ENCODE measurements at regions not wholly inside any gene's neighbourhood (a gene's known extent, or its start where the extent isn't known, plus 50 kb on each side); places are given as distances from the start of the nearest gene placed in this dataset.

DNA sequence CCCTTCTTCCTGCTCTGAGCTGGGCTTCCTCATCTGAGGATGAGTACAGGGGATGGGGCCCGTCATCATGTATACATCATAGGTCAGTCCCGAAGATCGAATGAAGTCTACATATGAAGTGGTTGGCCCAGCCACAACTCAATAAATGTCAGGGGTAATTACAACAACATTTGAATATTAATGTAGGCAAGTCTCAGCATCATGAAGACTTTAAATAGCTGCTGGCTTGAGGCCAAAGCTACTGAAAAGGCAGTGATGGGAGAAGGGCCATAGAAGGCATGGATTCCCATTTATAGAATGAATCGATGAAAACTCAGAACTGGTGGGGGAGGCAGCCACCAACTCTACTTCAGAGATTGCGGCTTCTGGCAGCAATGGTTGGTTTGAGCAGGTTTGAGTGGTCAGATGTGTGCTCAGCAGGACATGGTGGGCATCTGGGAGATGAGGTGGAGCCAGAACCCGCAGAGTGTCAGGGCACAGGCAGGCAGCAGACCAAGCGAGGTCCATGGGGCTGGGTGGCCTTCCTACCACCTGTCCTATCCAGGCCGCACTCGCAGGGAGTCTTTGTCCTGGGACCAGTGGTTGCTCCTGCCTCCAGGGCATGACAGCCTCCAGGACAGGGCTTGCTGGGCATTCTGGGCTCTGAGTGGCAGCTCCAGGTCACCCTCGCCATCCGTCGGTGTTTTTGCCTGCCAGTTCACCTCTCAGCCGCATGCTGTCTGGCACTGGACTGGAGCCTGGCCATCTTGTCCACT lies 919.1 kb downstream of the TBC1D22A start:
- DNase-seq (ENCODE audit: low read depth) = no peak
- TF ChIP-seq CTCF (IDR thresholded peaks at IDR 0.05; ENCODE audit: insufficient read depth, low read depth, low read length, missing control alignments) = no peak
- no peak overlapping the region for H3K4me3 ChIP-seq (ENCODE audit: low read length)

- no peak for TF ChIP-seq CTCF (IDR thresholded peaks at IDR 0.05; ENCODE audit: insufficient read depth, low read depth, low read length, missing control alignments)
- DNase-seq (ENCODE audit: low read depth) = no peak
- no peak overlapping the region for H3K4me3 ChIP-seq (ENCODE audit: low read length)
These were observed 916.3 kb downstream of the TBC1D22A start for GRCh38 chr22:47678636-47679287.

- TF ChIP-seq CTCF (IDR thresholded peaks at IDR 0.05; ENCODE audit: insufficient read depth, low read depth, low read length, missing control alignments) = no peak
- no peak for DNase-seq (ENCODE audit: low read depth)
- H3K4me3 ChIP-seq (ENCODE audit: low read length) = no peak overlapping the region
These were observed 915.6 kb downstream of the TBC1D22A start for GRCh38 chr22:47678048-47678447.

DNA sequence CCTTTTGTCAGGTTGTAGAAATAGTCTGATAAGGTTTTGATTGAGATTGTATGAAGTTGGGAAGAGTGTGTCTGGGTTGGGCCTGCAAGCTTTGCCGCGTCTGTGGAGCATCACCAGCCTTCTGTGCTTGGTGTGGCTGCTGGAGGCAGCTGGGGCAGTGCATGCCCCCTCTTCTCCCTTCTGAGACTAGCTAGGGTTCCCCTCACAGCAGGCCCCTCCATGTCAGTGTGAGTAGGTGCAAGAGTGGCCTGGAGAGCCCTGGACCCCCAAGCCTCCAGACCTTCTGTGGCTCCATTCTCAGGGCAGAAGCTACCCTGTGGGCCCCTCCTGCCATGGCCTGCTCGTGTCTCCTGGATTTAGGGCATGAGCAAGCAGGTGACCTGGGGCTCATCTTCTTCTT lies 914.2 kb downstream of the TBC1D22A start:
- no peak for DNase-seq (ENCODE audit: low read depth)
- no peak overlapping the region for H3K4me3 ChIP-seq (ENCODE audit: low read length)
- TF ChIP-seq CTCF (IDR thresholded peaks at IDR 0.05; ENCODE audit: insufficient read depth, low read depth, low read length, missing control alignments) = no peak

DNA sequence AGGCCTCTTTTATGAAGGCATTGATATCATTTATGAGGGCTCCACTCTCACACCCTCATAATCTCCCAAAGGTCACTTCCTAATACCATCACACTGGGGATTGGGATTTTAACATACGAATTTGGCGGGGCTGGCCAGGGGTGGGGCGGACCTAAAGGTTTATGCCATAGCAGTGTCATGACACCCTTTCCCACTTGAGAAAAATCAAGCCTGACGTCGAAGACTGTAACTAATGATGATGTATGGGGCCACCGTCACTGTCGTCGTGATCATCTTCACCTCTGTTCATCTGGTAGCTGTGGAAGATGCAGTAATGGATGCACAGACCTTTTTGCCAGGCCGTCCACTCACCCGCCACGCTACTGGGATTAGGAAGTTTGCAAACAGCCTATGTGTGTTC lies 912.1 kb downstream of the TBC1D22A start:
- no peak overlapping the region for H3K4me3 ChIP-seq (ENCODE audit: low read length)
- TF ChIP-seq CTCF (IDR thresholded peaks at IDR 0.05; ENCODE audit: insufficient read depth, low read depth, low read length, missing control alignments) = no peak
- DNase-seq (ENCODE audit: low read depth) = no peak

DNA sequence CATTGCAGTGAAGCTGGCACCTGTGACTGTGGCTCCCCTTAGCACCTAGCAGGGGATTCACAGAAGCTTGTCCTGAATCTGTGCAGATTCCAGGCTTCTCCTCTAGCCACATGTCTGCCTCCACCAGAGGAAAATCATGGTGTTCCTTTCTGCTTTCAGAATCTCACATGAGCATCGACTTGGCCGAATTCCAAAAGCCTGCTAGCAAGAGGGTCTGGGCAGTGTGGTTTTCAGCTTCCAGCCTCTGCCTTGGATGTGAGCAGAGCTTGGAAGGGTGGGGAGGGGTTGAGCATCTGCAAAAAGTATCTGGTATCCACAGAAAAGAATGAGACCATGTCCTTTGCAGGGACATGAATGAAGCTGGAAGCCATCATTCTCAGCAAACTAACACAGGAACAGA lies 911.1 kb downstream of the TBC1D22A start:
- no peak for TF ChIP-seq CTCF (IDR thresholded peaks at IDR 0.05; ENCODE audit: insufficient read depth, low read depth, low read length, missing control alignments)
- no peak overlapping the region for H3K4me3 ChIP-seq (ENCODE audit: low read length)
- DNase-seq (ENCODE audit: low read depth) = no peak

- no peak for DNase-seq (ENCODE audit: low read depth)
- no peak overlapping the region for H3K4me3 ChIP-seq (ENCODE audit: low read length)
- no peak for TF ChIP-seq CTCF (IDR thresholded peaks at IDR 0.05; ENCODE audit: insufficient read depth, low read depth, low read length, missing control alignments)
These were observed 910.1 kb downstream of the TBC1D22A start for GRCh38 chr22:47672526-47672925.

Data from epithelial cell of esophagus (primary cell).